Stimulated activated CD8-positive, alpha-beta memory T cell treated with anti-CD3 and anti-CD28 coated beads, Interleukin-12 subunit alpha, Interleukin-12 subunit beta, amount 100 ng/mL, for 4 hours (primary cell): ENCODE measurements at regions not wholly inside any gene's neighbourhood (a gene's known extent, or its start where the extent isn't known, plus 50 kb on each side); places are given as distances from the start of the nearest gene placed in this dataset.

Source experiments
- DNase-seq: peaks from one replicate; pipeline ENCODE4 v3.0.0-alpha.2; 2020; ENCODE audit warnings: low read depth

GRCh38 chr5:133769842-133770241, 157.5 kb upstream of the FSTL4 start:
- DNase-seq: no peak

GRCh38 chr5:133763744-133764143, 151.4 kb upstream of the FSTL4 start:
- no peak for DNase-seq

- no peak for DNase-seq
Measured at GRCh38 chr5:133761632-133762031, 149.3 kb upstream of the FSTL4 start.

DNA sequence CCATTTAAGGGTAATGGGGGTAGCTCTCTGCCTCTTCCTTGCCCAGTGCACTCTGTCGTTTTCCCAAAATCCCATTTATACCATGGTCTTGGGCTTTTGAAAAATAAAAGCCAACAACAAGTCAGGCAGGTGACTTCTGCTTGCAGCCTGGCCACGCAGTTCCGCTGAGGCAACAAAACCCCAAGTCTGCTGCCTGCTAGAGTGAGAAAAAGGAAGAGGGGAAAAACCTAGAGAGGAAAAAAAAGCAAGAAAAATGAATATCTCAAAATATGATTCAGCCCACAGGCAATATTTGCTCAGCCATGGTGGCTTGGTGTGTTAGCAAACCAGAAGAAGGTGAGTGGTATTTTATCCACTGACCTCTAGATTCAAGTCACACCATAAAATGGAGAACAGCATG, 148.2 kb upstream of the FSTL4 start:
- no peak for DNase-seq

- no peak for DNase-seq
Measured at GRCh38 chr5:133758641-133759040, 146.3 kb upstream of the FSTL4 start.

DNA sequence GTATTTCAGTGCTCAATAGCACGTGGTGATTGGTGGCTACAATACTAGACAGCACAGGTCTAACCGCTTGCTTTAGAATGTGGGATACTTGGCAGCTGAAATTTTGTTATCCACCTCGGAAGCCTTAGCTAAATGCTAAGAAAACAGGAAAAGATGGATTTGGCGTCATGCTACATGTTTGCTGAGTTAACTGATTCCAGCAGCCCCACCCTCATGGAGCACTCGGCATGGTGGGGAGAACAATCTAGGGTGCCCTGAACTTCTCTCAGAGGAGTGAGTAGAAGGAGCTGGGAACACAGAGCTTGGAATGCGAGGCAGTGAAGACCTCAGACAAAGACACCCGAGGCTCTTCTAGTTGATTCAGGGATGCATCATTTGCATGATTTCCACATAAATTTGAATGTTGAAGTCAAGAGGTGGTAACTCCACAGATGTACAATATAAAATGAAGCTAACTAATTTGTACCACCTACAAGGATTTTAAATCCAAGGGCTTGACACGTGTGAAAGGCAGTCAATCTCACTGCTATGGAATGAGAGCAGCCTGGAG, 145.1 kb upstream of the FSTL4 start:
- no peak for DNase-seq

GRCh38 chr5:133756756-133757155, 144.4 kb upstream of the FSTL4 start:
- DNase-seq: no peak

GRCh38 chr5:133756036-133756435, 143.7 kb upstream of the FSTL4 start:
- DNase-seq: no peak

DNA sequence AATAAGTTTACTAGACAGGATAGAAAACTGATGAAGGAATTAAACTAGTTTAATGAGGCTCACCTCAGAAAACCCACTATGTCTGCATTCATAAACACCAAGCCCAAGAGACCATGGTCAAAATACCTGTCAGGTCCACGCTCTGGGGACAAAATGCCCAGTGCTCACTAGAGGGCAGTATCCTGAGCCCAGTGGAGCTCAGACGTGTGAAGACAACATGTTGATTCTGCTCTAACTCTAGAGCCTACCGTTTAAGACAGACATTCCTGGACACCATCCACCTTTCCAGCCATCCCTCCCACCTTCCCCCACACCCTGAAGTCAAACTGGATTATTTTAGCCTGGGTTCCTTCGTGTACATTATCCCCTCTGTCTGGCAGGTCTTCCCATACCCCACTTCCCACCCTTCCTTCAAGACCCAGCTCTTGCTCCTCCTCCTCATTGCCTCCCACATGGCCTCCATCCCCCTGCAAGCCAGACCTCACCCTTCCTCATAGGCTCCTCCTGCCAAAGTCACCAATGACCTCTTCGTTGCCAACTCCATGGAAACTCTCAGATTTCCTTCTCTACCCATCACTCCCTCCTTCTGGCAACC, 142.3 kb upstream of the FSTL4 start:
- no peak for DNase-seq

- no peak for DNase-seq
Measured at GRCh38 chr5:133753856-133754255, 141.5 kb upstream of the FSTL4 start.

DNA sequence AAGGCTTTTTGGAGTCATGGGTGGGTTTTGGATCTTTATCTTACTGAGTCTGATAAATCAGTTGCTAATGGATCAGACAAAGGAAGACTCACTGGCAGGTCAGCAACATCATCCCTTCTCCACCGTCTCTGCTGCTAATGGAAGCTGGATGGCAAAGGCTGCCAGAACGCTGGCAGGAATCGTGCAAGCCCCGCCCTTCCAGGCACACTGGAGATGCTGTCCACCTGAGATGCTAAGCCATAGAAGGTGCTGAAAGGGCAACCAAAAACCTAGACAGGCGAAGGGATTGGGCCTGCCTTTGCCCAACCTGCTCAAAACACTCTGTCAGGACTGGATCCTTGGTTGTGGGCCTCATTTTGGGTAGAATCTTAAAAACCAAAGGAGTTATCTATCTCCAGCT, 139.5 kb upstream of the FSTL4 start:
- no peak for DNase-seq

DNA sequence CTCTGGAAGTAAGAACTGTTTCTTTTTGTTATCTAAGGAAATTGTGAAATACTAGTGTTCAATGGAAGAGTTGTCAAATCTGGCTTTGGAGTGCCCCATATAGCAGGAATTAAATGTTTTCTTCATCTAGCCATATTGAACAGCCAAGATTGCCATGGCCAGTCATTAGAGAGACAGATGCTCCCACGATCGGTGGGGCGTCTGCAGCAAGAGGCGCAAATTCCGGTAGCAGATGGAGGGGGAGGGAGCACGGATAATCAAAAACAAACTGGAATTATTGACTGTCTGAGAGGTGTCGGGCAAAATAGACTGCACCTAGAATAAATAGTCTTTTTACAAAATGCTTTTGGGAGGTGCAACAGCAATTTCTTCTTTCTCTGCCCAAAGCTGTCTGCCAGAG, 139.1 kb upstream of the FSTL4 start:
- DNase-seq: no peak

GRCh38 chr5:133750856-133751255, 138.5 kb upstream of the FSTL4 start:
- no peak for DNase-seq

GRCh38 chr5:133750356-133750755, 138.0 kb upstream of the FSTL4 start:
- DNase-seq: no peak

- no peak for DNase-seq
Measured at GRCh38 chr5:133749331-133749985, 137.1 kb upstream of the FSTL4 start.

GRCh38 chr5:133746834-133747233, 134.5 kb upstream of the FSTL4 start:
- no peak for DNase-seq

- DNase-seq: no peak
Measured at GRCh38 chr5:133744960-133745308, 132.6 kb upstream of the FSTL4 start.

DNA sequence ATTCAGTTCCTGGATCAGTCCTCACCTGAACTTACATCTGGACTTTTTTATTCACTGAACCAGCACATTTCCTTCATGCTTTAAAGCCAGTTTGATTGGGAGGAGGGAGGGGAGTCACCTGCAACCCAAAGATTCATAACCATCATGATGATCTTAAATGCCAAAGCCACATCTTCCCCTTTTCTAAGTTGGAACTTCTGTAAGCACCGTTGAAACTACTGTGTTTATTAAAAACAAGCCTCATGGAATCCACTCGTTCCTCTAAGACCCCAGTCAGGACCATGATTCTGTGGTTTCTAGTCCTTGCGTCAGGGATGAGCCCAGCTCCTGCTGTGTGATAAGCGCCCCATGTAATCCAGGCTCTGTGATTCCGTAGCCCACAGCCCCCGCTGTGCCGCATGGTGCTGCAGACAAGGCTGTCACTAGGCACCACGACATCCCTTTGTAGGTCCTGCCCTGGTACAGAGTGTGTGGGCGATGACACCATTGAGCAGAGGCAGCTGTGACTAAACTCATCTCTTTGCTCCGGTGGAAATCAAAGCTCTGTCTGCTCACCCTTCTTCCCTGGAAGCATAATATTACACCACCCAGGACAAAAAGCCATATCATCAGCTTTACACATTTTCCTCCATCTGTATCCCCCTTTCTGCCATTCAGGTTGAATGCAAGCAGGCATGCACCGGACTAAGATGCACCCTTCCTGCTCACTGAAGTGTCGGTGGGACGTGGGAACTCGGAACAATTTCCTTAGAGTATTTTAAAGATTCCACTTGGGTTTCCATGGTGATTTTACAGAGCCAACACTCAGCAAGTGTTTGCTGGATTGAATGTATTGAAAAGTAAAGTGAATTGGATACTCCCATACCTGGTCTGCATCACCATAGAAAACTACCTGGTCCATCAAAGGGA, 132.0 kb upstream of the FSTL4 start:
- no peak for DNase-seq

- DNase-seq: no peak
Measured at GRCh38 chr5:133742431-133742988, 130.2 kb upstream of the FSTL4 start.

GRCh38 chr5:133741818-133742355, 129.5 kb upstream of the FSTL4 start:
- no peak for DNase-seq

- no peak for DNase-seq
Measured at GRCh38 chr5:133741396-133741795, 129.1 kb upstream of the FSTL4 start.

DNA sequence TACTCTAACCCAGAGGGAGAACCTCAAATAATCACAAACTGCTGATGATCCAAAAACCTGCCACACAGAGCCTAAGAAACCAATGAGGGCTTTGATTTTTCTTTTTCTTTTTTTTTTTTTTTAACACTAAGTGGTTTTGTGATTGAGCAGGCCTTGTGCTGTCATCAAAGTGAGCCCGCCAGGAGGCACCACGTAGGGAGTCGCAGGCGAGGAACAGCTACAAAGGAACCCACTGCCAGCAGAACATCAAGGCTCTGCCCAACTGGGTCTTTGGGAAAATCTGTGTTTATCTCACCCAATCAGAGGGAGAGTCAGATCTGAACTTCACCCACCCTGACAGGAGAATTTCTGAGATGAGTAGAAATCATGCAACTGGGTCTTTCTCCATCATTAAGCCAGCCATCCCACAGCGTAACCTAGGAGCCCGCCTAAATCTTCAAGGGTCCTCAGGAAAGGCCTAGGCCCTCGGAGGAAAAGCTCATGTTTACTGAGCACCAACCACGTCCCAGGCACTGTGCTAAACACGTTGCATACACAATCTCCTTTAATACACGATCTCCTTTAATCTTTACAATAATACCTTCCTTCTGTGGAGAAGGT, 126.9 kb upstream of the FSTL4 start:
- DNase-seq: no peak
